Parathyroid adenoma (tissue), 2 donors: ENCODE measurements at regions not wholly inside any gene's neighbourhood (a gene's known extent, or its start where the extent isn't known, plus 50 kb on each side); places are given as distances from the start of the nearest gene placed in this dataset.
A peak's percentile ranks its signal among the peaks of the same experiment; 100 is the strongest.

ENCODE experiments used
- H2AFZ ChIP-seq: fragments of 300-600 bp; sonication (generic); one replicate; pipeline ENCODE4 v1.7.0; 2017; ENCODE audit warnings: antibody characterized with exemption, mild to moderate bottlenecking
- H3K27ac ChIP-seq: fragments of 300-600 bp; sonication (generic); one replicate; pipeline ENCODE4 v1.7.0; 2017
- H3K27me3 ChIP-seq: fragments of 300-600 bp; sonication (generic); one replicate; pipeline ENCODE4 v1.7.0; 2017; ENCODE audit warnings: low read length; ENCODE audit not compliant: control insufficient read depth, insufficient read depth
- H3K36me3 ChIP-seq: fragments of 300-600 bp; sonication (generic); one replicate; pipeline ENCODE4 v1.7.0; 2017; ENCODE audit warnings: low read length; ENCODE audit not compliant: control insufficient read depth, insufficient read depth
- H3K4me1 ChIP-seq: fragments of 300-600 bp; sonication (generic); one replicate; pipeline ENCODE4 v1.7.0; 2017; ENCODE audit warnings: control low read depth
- H3K4me2 ChIP-seq: fragments of 300-600 bp; sonication (generic); one replicate; pipeline ENCODE4 v1.7.0; 2017; ENCODE audit warnings: low read length
- H3K4me3 ChIP-seq: fragments of 300-600 bp; sonication (generic); one replicate; pipeline ENCODE4 v1.7.0; 2017; ENCODE audit warnings: low read depth, low read length
- H3K79me2 ChIP-seq: fragments of 300-600 bp; sonication (generic); one replicate; pipeline ENCODE4 v1.7.0; 2017; ENCODE audit warnings: control low read depth
- H3K9ac ChIP-seq: fragments of 300-600 bp; sonication (generic); one replicate; pipeline ENCODE4 v1.7.0; 2017; ENCODE audit warnings: mild to moderate bottlenecking
- H3K9me3 ChIP-seq: fragments of 300-600 bp; sonication (generic); one replicate; pipeline ENCODE4 v1.7.0; 2017; ENCODE audit warnings: low read length; ENCODE audit not compliant: control insufficient read depth
- CTCF ChIP-seq: fragments of 300-600 bp; sonication (generic); IDR thresholded peaks from one replicate; pipeline ENCODE4 v1.7.0; 2017; ENCODE audit warnings: antibody characterized with exemption, mild to moderate bottlenecking
- donor health status: primary hyperparathyroidism.

GRCh38 chr4:71123951-71124350 lies 130.5 kb downstream of the DCK start:
- Histone ChIP-seq H3K4me2 (no peak overlapping the region), H3K9ac (no peak overlapping the region), H3K27ac (no peak overlapping the region), H2AFZ (no peak overlapping the region), H3K4me1 (no peaks in the 10 kb centered on the region), H3K27me3 (no peaks in the 10 kb centered on the region), H3K36me3 (no peaks in the 10 kb centered on the region), H3K4me3 (no peak overlapping the region), H3K9me3 (no peaks in the 10 kb centered on the region), H3K79me2 (no peaks in the 10 kb centered on the region)
- TF ChIP-seq CTCF = no peak

GRCh38 chr4:71125137-71125536 lies 131.7 kb downstream of the DCK start:
- TF ChIP-seq CTCF = no peak
- no peaks in the 10 kb centered on the region for H3K4me1 ChIP-seq
- H3K27ac ChIP-seq = no peak overlapping the region
- H3K79me2 ChIP-seq = no peaks in the 10 kb centered on the region
- H3K27me3 ChIP-seq = no peaks in the 10 kb centered on the region
- no peaks in the 10 kb centered on the region for H3K36me3 ChIP-seq
- H3K4me3 ChIP-seq = no peak overlapping the region
- H3K9ac ChIP-seq = no peak overlapping the region
- no peaks in the 10 kb centered on the region for H3K9me3 ChIP-seq
- H3K4me2 ChIP-seq = no peak overlapping the region
- H2AFZ ChIP-seq = no peak overlapping the region

DNA sequence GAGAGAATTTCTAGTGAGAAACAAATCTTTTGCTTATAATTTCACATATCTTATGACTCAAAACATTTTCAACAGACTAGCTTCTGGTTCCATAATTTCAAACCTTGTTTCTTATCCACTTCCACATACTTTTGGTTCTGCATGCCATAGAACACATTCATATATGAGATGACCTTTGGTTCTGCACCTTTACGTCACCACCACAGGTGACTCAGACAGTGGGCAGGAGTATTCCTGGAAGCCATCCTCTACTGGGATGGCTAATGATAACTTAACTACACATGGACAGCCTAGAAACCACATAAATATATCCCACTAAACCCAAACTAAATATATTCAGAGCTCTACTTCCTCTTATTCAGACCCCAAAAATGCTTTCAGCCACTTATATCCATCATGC lies 133.3 kb downstream of the DCK start:
- H3K27me3 ChIP-seq = no peaks in the 10 kb centered on the region
- no peak for TF ChIP-seq CTCF
- H3K79me2 ChIP-seq = no peaks in the 10 kb centered on the region
- H3K9me3 ChIP-seq = no peaks in the 10 kb centered on the region
- H3K27ac ChIP-seq = no peak overlapping the region
- no peak overlapping the region for H3K4me3 ChIP-seq
- no peaks in the 10 kb centered on the region for H3K36me3 ChIP-seq
- H2AFZ ChIP-seq = no peak overlapping the region
- H3K4me1 ChIP-seq = peaks cover 3% of the 10 kb centered on the region
- H3K4me2 ChIP-seq = no peak overlapping the region
- H3K9ac ChIP-seq = no peak overlapping the region

DNA sequence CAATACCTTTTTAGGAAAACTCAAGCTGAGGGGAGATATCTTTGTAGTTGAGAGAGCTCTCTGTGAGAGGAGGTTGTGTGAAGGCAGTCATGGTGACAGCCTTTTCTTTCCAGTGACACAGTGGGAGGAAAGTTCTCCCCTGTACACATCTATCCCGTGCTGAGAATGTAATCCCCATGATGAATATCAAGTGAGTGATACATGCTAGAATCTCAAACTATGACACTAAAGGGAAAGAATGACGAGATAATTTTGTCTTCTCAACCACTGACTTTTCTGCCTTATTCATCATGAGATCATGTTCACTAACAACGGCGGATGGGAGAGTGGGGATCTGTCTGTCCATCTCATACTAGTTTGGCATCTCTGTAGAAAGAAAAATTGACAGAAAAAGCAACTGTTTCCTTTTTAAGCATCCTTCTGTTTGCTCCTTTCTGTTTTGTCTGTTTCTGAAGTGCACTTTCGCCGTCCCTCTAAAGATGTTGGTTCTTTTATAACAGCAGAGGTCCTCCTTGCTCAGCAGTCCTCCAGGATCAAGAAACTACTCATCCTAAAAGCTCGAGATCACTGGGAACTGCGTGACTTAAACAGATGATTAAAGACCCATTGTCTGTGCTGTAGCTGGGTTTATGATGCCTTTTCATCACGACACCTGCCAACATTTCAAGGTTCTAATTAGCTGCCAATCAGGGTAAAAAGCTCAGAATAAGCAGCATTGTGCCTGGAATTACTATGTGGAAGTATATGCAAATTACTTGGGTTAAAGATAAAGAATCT lies 137.6 kb downstream of the DCK start:
- H3K36me3 ChIP-seq = no peaks in the 10 kb centered on the region
- H3K27ac ChIP-seq = no peak overlapping the region
- no peak overlapping the region for H3K9ac ChIP-seq

More for the DNA sequence above, 137.6 kb downstream of the DCK start:
- no peak overlapping the region for H3K4me3 ChIP-seq
- H3K9me3 ChIP-seq = no peaks in the 10 kb centered on the region
- H3K4me2 ChIP-seq = no peak overlapping the region
- peak; percentile 27 for TF ChIP-seq CTCF
- peak overlapping the region; percentile 66 for H2AFZ ChIP-seq
- H3K79me2 ChIP-seq = no peaks in the 10 kb centered on the region
- H3K4me1 ChIP-seq = peaks cover 10% of the 10 kb centered on the region
- H3K27me3 ChIP-seq = no peaks in the 10 kb centered on the region
